Coronary artery (tissue), 2 donors: ENCODE measurements at regions not wholly inside any gene's neighbourhood (a gene's known extent, or its start where the extent isn't known, plus 50 kb on each side); places are given as distances from the start of the nearest gene placed in this dataset.
"Not testable (repeated sequence)": the region's sequence is repeated elsewhere in the genome, so short reads cannot be mapped to it uniquely, and the experiment has no call there.

Source experiments
- DNase-seq: peaks from one replicate; pipeline ENCODE4 v3.0.0-alpha.2; 2017; ENCODE audit warnings: low spot score
- H3K27ac ChIP-seq, 2 donors: fragments of 200-600 bp; sonication (generic); one replicate each; pipeline ENCODE4 v1.5.1; 2016 to 2019
- H3K4me3 ChIP-seq: fragments of 200-600 bp; sonication (generic); 2 replicates; pipeline ENCODE4 v1.5.1; 2016; ENCODE audit warnings: mild to moderate bottlenecking, moderate library complexity
- CTCF ChIP-seq: fragments of 200-600 bp; sonication (generic); IDR thresholded peaks from one replicate; pipeline ENCODE4 v1.5.1; 2019; ENCODE audit warnings: antibody characterized with exemption

GRCh38 chr14:101313268-101313667 lies 248.0 kb upstream of the DIO3 start:
- Histone ChIP-seq H3K27ac (no peak overlapping the region), H3K4me3 (no peak overlapping the region)
- TF ChIP-seq CTCF, result no peak
- no peak for DNase-seq

- Histone ChIP-seq H3K4me3 (no peak overlapping the region), H3K27ac (no peak overlapping the region)
- TF ChIP-seq CTCF, result no peak
- no peak for DNase-seq
Measured at GRCh38 chr14:101315802-101316296, 245.4 kb upstream of the DIO3 start.

DNA sequence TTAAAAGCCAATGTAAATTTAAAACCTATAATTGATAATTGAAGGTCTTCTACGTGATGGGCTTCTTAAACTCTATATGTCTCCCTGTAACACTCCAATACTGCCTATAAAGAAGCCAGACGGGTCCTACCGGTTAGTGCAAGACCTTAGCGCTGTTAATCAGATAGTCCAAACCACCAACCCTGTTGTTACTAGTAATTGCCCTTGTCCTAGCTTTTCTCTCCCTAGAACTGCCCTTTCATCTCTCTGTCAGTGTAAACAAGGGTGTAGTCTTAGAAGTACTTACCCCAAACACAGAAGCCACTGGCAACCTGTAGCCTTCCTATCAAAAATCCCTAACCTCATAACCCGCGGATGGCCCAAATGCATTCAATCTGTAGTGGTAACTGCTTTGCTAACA lies 243.0 kb upstream of the DIO3 start:
- Histone ChIP-seq H3K4me3 (no peak overlapping the region), H3K27ac (no peak overlapping the region)
- no peak for TF ChIP-seq CTCF
- no peak for DNase-seq

GRCh38 chr14:101320396-101320795 lies 240.9 kb upstream of the DIO3 start:
- DNase-seq, result no peak
- H3K27ac ChIP-seq, result no peak overlapping the region

DNA sequence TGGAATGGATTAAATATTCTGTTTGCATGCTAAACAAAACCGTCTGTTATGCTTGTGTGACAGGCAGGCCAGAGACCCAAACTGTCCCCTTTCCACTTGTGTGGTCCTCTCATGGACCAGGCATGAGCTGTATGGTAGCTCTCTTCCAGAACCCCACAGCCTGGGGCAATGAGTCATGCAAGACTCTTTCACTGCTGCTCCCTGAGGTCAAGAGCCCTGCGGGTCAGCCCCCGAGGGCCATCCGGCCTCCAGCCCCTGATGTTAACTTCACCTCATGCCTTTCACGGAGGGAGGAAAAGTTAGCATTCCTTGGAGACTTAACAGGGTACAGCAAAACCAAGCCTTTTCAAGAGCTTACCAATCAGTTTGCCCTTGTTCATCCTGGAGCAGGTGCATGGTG lies 239.1 kb upstream of the DIO3 start:
- no peak overlapping the region for H3K4me3 ChIP-seq
- DNase-seq, result no peak
- TF ChIP-seq CTCF, result no peak
- no peak overlapping the region for H3K27ac ChIP-seq

More at GRCh38 chr14:101320396-101320795, 240.9 kb upstream of the DIO3 start:
- no peak overlapping the region for H3K4me3 ChIP-seq
- TF ChIP-seq CTCF, result no peak

DNA sequence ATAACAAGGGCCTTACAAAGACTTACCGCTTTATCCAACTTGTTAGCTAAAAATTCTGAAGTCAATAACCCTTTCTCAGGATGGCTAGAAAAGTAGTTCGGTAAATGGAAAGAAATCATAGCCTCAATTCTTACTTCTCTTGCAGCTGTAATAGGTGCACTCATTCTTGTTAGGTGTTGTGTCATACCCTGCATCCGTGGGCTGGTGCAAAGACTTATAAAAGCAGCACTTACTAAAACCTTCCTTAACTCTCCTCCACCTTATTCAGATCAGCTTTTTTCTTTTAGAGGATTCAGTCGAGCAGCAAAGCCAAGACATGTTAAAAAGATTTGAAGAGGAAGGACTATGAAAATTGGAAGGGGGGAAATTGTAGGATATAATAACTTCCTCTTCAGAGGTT lies 238.2 kb upstream of the DIO3 start:
- DNase-seq, result no peak
- no peak overlapping the region for H3K27ac ChIP-seq
- H3K4me3 ChIP-seq, result no peak overlapping the region
- TF ChIP-seq CTCF, result no peak

DNA sequence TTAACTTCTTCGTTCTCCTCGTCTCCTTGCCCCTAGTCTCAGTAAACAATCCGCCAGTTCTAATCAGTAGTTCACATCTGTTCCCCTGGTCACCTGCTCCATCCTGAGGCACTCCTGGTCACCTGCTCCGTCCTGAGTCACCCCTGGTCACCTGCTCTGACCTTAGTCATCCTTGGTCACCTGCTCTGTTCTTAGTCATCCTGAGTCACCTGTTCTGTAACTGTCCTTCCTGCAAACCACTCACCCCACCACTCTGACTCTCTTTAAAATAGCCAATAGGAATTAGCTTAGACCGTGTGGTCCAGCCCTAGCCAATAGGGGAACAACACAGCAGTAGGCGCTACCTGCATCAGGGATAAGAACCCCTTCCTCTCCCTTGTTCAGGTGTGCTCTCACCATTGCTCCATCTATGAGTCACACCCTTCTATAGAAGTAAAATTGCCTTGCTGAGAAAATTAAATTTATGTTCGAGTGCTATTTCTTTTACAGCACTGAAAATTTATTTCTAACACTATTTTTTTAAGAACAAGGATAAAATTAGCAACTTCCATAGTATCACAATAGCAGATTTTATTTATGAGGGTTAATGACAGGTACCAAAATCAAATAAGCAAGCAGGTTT lies 237.6 kb upstream of the DIO3 start:
- not testable (repeated sequence) for DNase-seq, H3K4me3 ChIP-seq, H3K27ac ChIP-seq
